DMS114 treated with DMSO at 0.1 percent for 48 hours (cell line): ENCODE measurements at regions not wholly inside any gene's neighbourhood (a gene's known extent, or its start where the extent isn't known, plus 50 kb on each side); places are given as distances from the start of the nearest gene placed in this dataset.
"Not testable (repeated sequence)": the region's sequence is repeated elsewhere in the genome, so short reads cannot be mapped to it uniquely, and the experiment has no call there.

ENCODE experiments used
- DNase-seq: peaks from one replicate; lab custom pipeline; 2025; ENCODE audit not compliant: unreplicated experiment; lab: John Stamatoyannopoulos, UW

DNA sequence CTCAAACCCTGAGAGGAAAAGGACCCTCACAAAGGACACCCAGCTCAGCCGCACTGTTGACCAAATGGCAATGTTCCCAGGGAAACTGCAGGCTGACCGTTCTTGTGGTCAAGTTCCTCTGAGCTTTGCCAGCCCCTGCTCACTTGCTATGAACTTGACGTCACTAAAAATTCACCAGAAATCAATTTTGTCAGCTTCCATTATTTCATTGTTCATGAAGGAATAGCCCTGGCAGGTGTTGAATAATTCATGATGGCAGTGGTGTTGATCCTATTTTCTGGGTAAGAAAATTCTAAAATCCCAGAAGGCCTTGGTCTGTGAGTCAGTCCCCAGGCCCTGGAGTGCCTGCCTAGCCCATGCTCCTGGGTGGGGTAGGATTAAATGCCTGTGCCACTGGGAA, 318.9 kb downstream of the ZNF326 start:
- no peak for DNase-seq

DNA sequence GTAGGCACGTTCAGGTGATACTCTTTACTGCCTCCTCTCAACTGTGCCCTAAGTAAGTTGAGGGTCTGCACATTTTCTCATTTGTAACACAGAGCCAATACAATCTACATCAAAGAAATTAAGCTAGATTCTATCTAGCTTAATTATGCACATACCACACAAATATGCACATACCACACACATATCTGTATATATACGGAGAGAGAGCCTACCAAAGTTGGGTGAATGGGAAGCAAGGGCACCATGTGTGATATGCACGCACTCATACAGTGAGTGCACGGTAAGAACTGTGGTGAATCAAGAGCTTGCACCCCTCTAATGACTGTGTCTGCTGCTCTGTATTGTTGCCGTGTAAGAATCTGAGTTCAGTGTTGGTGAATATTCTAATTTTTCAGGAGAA, 314.9 kb downstream of the ZNF326 start:
- no peak for DNase-seq

DNA sequence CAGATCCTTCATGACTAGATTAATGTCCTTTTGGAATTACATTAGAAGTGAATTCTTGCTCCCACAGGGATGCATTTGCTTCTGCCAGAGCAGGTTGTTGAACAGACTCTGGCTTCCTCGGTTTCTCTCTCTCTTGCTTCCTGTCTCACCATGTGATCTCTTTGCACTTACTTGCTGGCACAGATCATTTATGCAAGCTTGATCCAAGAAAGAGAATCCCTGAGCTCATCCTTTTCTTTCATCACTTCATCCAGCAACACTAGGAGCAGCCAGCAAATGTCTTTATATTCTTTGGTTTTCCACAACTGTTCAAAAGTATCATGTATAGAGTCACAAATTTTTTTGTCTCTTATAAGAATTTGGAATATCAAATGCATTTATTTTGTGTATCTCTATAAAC, 313.5 kb downstream of the ZNF326 start:
- DNase-seq, result no peak

DNA sequence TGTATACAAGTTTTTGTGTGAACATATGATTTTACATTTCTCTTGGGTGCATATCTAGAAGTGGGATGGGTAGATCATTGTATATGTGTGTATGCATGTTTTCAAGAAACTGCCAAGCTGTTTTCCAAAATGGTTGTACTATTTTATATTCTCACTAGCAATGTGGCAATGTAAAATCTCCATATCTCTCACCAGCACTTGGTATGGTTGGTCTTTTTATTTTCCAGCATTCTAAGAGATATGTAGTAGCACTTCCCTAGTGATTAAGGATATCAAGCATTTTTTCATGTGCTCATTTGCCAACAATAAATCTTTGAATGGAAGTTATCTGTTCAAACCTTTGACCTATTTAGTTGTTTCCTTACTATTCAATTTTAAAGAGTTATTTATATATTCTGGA, 310.7 kb downstream of the ZNF326 start:
- DNase-seq, result no peak

DNA sequence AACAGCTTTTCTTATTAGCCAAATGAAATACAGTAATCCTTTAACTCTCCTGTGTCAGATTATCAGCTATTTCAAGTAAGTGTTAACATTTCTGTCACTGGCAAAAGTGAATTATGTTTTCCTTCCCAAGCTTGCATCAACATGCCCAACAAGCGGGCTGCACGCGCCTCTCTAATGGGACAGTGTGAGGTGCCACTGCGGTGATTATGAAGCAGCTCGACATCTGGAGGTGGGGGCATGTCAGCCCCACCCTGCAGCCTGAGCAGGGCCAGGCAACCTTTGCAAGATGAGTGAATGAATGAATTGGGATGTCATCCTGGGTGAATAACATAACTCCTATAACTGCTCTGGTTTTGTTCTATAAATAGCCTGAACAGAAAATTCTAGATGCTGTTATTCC, 301.4 kb downstream of the ZNF326 start:
- DNase-seq, result no peak

DNA sequence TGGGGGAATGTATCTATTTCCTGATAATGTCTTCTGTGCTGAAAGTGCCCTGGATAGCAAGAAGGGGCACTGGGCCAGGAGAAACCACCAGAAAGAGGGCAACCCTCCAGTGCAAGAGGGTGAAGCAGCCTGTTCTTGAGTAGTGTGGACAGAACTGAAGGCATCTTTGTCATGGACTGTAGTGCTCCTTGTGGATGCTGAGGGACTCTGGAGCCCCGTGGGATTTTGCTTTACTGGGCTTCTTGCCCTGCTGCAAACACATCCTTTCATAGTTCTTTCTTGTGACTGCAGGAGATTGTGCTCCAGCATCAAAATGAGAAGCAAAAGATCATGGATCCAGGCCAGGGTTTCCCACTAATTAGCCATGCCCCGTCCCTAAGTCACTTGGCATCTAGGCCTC, 300.6 kb downstream of the ZNF326 start:
- DNase-seq, result no peak

DNA sequence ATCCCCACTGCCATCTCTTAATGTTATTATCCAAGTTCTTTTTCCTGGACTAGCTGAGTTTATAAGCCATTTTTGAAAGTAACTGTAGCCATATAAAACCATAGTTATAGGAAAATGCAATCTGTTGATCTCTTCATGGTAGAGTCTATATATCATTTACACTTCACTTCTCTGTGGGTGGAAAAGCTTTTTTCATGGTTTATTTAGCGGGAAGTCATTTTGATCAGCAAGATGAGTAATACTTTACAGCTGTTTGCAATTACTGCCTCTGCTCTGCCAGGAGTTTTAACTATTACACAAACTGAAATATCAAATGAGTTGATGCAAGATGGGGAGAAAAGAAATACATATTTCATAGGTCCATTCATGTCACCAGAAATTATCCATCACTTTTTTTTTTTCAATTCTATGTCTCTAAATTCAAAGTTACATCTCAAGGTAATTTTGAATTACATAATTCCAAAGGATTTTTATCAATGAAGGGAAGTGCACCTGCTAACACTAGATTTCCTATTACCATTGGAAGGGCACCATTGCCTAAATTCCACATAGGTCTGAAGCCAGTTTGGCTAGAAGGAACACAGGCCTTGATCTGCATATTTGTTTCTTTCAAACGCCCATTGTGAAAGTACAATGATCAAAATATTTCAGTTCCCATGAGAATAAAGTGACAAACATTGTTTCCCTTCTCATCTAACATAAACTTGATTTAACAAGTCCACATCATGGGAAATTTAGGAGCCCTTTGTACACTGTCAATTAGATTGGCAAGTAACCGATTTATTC, 296.7 kb downstream of the ZNF326 start:
- DNase-seq, result no peak

DNA sequence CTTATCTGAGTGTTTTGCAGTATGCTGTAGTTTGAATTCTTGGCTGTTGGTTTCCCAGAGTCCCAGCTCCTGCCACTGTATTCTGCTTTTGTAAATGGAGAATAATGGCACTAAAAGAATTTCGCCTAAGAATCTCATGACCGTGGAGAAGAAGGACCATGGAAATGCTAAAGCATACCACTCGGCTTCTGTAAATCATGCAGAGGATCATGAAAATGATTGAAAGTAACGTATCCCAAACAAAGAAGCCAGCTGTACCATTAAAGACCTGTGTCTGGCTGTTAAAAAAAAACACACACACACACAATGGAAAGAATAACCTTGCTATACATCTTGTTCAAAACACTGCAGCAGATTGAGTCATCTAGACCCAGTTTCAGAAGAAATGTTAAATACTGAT, 287.9 kb downstream of the ZNF326 start:
- DNase-seq, result no peak

DNA sequence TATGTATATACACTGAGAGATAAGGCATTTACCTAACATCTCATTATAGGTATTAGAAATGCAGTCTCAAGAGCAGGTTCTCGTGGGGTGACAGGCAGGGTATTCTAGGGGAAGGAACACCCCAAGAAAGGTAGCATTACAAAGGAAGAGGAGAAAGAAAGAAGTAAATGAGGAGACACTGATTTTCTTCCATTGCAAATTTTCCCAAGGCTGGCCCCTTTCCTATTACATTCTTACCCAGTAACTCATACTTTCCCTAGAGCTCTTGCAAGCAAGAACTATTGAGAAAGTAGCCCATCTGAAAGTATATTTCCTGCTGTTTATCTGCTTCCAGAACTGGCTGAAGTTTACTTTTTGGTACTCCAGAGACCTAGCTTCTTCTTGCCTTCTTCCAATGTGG, 287.0 kb downstream of the ZNF326 start:
- not testable (repeated sequence) for DNase-seq

DNA sequence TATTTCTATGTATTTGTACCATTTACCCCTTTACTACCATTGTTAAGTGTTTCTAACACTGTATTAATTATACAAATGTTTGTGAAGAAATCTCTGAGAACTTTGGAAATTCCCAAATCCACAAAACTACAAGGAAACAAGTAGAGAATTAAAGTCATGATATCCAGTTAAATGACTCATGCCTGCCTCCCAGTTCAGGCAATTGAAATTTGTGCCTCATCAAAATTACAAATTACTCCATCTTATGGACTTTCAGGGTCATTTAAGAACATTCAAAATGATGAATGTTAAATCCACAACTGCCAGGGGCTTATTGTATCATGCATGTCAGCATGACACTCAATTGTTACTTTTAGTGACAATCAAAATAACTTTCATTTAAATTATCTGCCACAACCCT, 282.4 kb downstream of the ZNF326 start:
- no peak for DNase-seq

DNA sequence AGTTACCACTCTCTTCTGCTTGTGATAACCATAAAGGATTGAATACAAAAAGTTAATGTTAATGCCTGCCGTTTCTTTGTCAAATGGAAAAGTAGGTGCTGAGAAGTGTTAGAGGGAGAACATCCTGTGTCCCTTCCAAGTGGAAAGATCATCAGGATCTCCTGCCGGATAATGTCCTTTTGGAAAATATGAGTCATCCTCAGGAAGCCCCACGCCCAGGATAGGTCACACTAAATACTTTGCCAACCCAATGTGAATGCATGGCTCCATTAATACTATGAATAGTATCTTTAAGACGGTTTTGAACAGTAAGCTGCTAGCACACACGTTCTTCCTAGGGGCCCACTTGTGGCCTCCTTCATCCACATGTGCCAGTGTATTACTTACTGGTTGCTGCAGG, 279.5 kb downstream of the ZNF326 start:
- DNase-seq, result no peak

DNA sequence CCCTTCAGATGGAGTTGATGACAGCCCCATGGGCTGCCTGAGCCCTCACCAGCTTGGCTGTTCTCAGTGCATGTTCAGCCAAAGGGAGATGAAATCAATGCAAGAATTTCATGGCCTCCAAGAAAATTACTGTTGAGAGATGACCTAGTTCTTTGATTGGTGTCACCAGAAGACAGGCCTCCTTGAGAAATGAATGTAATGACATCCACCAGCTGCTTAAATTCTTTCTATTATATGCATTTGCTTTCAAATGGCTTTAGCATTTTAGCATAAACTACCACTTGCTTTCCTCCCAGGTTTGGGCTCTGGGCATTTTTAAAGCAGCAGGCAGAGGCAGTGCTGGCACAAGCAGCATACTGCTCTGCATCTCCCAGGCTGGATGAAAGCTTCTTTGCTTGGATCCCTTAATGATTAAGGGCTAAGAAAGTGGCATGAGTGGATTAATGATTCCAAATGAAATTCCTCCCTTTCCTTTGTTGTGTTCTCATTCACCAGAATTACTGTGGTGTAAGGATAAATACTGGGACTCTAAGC, 278.4 kb downstream of the ZNF326 start:
- DNase-seq, result no peak

DNA sequence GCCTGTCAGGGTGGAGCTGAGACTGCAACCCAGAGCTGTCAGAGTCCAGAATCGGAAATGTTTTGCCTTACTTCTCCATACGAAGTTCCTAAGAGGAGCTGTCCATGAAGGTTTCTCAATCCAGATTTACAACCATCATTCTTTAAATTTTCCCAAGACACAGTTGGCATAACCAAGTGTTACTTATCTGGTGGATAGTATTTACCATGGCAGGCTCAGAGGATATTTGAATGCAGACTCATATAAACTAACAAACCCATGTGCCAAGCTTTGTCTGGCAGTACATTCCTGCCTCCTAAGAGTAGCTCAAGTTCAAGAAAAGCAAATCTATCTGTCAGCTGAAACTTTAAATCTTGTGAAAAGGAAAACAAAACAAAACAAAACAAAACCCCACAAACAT, 267.9 kb downstream of the ZNF326 start:
- no peak for DNase-seq

DNA sequence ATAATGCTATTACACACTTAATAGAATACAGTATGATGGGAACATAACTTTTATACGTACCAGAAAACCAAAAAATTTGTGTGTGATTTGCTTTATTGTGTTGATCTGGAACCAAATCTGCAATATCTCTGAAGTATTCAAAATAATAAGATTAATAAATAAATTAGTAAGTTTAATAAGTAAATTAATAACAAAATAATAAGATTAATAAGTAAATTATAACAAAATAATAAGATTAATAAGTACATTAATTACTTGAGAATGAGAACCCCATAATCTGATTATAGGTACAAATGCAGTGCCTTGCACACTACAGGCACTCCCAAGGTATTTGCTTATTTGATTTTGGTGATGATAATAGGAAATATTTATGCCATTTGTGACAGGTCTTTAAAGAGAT, 267.4 kb downstream of the ZNF326 start:
- DNase-seq, result no peak

DNA sequence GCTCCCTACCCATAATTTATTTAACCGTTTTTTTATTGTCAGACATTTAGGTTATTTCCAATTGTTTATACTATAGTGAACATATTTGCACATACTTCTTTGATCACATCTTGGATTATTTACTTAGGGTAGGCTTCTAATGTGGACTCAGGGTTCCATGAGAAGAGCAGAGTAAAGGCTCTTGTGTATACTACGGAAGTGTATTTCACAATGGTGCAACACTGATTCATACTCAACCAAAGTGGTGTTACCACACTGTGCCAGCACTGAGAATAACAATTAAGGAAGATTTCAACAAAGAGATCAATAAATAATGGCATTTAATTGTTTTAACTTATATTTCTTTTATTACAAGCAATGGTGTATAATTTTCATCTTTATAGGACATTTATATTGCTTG, 251.2 kb downstream of the ZNF326 start:
- DNase-seq, result no peak

DNA sequence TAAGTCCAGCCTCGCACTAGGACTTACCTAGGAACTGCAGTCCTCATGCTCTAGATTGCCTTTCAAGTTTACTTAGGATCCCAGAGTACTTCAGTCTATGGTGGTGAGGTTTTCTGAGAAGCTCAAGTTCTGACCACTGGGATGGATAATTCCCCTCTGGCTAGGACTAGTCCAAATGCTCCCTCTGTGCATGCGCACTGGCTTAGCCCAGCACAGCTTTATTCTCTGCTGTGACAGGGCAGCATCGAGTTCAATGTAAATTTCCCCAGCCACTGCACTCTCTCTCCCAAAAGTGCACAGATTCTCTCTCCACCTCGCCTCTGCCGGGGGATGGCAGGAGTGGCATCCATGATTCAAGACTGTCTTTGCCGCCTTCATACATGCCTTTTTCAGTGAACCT, 241.6 kb downstream of the ZNF326 start:
- DNase-seq, result no peak

DNA sequence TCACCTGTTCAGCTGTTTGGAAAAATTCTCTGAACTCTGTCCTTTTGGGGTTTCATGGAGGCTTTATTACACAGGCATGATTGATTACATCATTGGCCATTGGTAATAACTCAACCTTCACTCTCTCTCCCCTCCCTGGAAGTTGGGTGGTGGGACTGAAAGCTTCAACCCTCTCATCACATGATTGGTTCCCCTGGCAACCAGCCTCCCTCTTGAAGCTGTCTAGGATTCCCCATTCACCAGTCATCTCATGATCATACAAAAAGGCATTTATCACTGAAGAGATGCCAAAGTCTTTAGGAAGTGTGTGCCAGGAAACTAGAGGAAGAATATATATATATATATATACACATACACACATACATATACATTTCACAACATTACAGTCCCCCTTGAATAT, 228.5 kb downstream of the ZNF326 start:
- no peak for DNase-seq

DNA sequence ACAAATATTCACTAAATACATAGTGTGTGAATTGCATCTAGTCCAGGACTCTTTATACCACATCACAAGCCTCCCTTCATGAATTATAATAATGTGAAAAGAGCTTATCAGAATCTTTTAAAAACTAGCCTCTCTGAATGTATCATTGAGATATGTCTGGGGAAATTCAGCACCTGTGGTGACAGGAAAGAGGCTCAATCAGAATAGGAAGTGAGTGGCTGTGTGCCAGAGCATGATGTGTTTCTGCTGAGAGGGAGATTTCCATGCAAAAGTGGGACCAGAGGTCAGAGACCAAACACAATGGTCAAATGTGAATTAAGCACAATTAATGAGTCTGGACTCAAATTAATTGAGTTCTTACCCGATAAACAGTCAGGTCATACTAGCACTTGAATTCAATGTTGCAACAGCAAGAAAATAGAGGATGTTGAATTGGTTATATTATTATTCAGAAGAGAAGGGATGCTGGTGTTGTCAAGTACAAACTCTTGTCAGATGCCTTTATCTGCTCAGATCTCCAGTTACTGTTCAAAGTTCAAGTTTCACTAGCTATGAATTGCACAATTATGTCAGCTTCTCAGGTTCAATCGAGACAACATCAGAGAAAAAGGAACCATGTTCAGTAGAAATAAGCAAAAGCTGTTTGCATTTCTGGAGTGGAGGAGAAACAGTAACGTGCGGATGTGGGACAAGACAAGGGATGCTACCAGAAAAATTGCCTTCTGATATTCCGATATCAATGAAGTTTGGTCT, 226.2 kb downstream of the ZNF326 start:
- no peak for DNase-seq

DNA sequence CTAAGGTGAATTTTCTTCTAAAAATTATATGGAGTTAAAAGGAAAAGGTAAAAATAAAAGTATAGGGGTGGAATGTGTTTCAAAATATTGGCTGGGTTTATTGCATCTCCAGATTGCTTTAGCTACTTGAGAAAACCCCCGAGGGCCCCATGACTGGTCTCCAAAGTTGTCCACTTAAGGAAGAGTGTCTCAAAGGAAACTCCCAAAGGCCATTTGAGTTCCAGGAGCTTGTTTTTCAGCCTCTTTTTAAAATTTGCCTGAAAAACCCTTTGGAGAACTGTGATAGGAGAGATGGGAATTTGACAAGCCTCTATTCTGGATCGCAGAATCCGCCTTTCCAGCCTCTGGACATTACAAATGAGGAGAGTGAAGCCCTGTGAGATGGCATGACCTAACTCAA, 225.6 kb downstream of the ZNF326 start:
- DNase-seq, result no peak

DNA sequence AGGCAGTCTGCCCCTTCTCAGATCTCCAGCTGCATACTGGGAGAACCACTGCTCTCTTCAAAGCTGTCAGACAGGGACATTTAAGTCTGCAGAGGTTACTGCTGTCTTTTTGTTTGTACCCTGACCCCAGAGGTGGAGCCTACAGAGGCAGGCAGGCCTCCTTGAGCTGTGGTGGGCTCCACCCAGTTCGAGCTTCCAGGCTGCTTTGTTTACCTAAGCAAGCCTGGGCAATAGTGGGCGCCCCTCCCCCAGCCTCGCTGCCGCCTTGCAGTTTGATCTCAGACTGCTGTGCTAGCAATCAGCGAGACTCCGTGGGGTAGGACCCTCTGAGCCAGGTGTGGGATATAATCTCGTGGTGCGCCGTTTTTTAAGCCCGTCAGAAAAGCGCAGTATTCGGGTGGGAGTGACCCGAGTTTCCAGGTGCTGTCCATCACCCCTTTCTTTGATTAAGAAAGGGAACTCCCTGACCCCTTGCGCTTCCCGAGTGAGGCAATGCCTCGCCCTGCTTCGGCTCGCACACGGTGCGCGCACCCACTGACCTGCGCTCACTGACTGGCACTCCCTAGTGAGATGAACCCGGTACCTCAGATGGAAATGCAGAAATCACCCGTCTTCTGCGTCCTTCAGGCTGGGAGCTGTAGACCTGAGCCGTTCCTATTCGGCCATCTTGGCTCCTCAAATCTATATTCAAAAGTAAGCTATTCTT, 224.4 kb downstream of the ZNF326 start:
- not testable (repeated sequence) for DNase-seq

DNA sequence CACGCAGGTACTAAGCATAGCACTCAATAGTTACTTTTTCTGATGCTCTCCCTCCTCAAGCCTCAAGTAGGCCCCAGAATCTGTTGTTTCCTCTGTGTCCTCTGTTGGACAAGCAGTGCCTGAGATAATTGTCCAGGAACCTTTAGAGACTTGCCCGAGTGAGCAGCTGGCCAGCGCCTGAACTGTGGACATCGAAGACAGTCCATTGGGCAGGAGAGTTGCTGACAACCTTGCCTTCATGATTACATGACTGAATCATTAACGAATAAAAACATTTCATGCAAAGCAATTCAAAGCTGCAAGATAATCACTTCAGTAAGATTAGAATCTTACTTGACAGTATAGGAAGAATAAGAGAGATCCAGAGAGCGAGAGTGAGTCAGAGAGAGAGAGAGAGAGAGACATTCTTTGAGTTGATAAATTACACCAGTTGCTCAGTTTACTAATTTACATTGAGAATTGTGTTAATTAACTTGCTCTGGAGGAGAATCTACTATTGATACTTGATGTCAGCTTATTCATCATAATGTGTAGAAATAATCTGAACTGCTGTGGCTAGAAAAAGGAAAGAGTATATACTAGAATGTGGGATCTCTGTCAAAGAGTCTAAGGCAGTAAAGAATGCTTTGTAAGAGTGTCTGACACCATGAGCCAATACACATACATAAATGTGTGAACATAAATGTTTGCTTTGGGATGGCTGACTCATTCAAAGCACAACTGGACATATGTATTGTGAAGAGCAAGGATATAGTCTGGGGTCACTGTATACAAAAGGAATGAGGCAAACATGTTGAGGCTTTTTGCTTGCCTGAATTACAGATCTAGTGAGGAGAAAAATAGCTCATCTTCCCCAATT, 216.0 kb downstream of the ZNF326 start:
- DNase-seq, result no peak
